HG02884 (cell line): ENCODE measurements at regions not wholly inside any gene's neighbourhood (a gene's known extent, or its start where the extent isn't known, plus 50 kb on each side); places are given as distances from the start of the nearest gene placed in this dataset.

Experiments
- ATAC-seq: cut with Tn5 transposase; IDR thresholded peaks from one replicate; pipeline ENCODE4 v1.9.1; 2021; ENCODE audit warnings: mild to moderate bottlenecking, moderate library complexity; ENCODE audit not compliant: unreplicated experiment

DNA sequence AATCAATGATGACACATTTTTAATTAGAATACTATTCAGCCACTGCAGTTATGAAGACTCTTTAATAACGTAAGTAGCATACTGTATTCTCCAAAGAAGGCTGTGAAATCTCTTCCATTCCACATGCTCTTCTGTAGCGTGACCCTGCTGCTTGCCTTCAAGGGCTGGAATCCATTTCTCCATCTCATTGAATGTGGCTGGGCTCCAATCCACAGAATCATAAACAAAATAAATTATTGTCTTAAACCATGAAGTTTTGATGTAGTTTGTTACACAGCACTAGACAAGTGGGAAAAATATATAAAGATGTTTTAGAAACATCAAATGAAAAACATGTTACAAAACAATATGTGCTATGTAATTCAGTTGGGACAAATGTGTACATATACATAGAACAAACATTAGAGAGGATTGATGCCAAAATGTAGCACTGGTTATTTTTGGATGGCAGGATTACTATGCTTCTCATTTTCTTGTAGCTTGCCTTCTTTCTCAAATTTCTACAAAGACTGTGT lies 410.8 kb upstream of the PODXL start:
- ATAC-seq: no peak

DNA sequence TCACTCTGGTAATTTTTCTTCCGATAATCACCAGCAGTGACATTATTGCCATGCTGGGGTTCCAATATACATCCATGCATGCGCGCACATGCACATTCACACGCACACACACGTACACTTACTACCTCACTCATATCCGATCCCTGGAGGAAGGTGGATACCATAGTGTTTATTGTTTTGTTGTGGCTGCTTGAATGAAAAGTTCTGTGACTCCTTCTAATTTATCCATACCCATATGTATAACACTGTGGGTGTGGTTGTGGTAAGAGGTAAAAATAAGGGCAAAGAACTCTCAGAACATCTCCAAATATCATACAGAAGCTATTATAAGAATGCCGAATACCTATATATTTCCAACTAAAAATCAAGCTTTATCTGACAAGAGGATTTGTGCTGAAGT lies 407.8 kb upstream of the PODXL start:
- ATAC-seq: no peak

DNA sequence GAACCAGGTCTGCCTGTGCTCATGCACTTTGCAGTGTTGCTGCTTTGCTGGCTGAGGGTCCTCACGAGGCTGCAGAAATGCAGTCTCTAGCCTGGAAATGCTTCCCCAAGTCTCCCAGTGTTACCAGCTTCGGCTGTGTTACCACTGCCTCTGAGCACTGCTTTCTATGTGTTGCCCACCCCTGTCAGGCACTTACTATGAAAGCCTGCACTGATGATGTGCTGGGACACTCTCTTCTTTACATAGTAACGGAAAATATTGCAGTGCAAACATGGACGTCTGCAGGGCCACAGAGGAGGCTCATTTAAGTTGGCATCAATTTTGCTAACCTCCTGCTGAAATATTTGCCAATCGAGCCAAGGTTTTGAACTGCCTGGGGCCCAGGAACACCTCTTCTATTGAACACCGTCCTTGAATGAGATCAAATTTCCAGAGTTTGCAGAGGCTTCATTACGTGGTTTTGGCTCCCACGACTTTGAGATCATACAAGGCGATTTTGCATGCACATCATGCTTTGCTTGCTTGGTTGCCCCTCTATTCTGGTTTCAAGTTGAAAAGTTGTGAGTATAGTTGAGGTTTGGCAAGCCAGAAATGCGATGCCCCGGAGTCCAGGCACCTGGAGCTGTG lies 404.7 kb upstream of the PODXL start:
- ATAC-seq: no peak

DNA sequence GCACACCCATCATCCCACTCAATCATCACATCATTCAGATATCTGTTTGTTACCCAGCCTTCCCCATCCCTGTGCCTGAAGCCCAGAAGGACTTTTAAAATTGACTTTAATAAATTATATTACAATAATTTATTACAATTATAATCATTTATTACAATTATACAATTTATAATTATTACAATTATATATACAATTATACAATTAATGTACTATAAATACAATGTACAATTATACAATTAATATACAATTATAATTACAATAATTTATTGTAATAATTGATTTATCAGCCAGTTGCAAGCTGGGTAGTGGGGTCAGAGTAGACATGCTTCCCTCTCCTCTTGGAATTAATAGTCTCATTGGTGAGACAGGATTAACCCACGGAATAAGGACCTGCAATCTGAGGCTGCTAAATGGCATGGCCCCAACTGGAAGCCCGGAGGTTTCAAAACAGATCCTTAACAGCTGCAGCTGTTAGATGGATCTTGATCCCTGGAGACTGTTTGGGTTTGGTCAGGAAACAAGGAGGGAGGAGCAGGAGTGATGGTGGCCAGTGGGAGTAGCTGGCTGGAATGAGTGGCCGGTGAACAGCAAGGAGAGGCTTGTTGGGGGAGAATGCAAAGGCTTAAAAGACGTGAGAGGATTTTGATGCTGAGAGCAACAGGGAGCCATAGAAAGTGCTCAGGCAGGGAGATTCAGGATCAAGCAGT lies 402.8 kb upstream of the PODXL start:
- ATAC-seq: no peak

DNA sequence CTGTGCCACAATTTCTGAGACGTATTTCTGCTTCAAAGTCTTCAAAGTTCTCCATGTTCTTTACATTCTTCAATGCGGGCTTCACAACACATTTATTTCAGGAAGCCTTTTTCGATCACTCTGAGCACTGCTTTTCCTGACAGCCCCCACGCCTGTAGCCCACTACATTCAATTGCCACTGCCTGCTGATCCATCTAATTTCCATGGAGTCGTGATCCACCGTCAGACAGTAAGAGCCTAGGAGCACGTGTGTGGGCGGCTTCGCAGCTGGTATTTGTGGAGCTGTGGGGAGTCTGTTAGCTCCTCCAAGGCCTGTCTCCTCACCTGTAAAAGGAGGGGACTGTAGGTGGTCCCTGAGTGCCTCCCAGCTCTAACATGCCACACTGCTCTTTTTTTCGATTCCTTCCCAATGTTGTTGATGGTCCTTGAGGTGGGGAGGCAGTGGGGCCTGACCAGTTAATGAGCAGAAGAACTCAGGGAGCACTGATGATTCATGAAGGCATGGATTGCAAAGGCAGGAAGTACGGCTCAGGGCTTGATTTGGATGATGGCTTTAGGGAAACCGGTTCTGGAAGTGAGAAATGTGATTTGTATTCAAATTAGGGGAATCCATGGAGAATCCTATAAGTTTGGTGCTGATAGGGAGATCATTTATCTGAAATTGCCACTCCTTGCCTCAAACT lies 401.1 kb upstream of the PODXL start:
- no peak for ATAC-seq

DNA sequence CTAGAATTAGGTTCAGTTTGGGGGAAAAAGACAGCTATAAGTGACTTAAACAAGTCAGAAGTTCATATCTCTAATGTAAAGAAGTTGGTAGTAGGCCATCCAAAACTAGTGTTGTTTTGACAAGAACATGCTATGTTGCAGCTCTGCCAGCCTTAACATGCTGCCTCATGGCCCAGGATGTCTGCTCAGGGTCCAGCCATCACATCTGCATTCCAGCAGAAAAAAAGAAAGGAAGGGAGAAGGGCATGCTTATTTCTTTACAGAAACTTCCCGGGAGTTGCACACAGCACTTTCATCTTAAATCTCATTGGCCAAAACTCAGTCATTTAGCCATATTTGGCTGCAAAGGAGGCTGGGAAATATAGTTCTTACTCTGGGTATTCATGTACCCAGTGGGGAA lies 400.4 kb upstream of the PODXL start:
- no peak for ATAC-seq

DNA sequence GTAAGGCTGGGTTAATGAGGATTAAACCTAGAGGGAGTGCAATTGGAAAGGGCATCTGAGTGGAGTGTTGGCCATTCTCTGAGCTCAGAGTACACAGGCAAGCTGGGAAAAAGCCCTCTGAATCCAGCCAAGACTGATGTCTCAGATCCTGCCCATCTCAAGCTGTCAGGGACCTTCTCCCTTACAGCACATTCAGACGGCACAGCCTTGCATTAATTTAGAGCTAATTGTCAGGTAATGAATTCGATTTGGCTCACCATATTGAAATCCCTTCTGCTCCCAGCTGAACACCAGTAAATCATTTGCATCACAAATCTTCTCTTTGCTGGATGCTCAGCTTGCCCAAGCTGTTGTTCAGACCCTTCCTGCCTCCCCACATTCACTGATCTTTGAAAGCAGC lies 399.3 kb upstream of the PODXL start:
- no peak for ATAC-seq

DNA sequence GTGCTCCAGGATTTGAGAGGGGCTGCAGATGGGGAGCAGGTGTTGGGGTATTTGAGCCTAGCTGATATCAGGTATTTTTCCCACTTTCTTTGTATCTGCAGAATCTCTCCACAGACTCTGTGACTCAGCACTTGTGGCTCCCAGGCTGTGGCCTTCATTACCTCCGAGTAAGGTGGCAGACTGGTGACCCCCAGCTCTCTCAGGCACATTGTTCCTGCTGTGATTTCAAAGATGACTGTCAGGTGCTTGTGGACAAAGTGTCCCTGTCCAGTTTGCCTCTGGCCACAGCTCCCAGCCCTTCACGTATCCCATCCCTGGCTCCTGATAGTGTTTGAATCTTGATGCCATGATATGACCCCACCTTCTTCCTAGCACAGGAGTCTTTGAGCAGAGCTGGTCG lies 396.8 kb upstream of the PODXL start:
- ATAC-seq: no peak

DNA sequence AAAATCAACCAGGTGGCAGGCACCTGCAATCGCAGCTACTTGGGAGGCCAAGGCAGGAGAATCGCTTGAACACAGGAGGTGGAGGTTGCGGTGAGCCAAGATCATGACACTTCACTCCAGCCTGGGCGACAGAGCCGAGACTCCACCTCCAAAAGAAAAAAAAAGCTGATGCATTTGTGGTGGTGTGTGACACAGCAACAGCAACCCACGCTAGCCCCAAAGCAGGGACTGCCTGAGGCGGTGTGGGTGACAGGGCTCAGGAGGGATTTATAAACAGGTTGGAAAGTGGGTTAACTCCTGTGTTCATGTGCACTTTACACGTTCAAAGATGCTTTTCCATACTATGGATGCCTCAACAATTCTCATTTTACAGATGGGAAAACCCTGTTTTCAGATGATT lies 395.9 kb upstream of the PODXL start:
- ATAC-seq: no peak

DNA sequence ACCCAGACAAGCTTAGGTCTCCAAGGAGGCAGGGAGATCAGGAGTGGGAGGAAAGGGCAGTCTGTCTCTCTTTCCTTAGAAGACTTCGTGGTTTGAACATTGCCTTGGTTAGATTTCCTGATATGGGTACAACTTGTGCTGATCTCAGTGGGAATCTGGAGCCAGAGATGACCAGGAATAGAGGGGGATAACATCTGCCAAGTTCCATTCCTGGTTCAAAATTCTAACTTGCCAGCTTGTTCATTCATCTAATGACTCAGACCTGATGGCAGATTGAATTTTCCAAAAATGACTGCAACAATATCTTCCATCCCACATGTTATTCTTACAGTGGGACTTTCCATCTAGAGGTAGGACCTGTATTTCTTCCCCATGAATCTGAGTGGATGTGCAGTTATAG lies 394.3 kb upstream of the PODXL start:
- ATAC-seq: no peak

DNA sequence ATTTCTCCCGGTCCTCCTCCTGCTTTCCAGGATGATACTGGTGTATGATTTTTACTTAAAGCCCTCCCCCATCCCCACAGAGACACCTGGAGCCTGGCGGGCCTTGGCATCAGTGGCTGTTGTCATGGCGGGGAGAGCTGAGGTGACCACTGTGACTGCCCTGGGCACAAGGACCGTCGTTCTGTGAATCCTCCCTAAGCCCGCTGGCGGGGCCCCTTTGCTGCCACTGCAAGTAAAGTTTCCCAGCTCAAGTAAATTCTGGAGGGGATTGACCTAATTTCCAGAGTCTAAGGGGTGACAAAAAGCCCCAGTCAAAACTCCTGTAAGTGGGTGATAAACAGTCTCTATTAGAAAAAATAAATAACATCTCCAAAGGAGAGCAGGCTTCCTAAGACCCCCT lies 393.2 kb upstream of the PODXL start:
- ATAC-seq: no peak

DNA sequence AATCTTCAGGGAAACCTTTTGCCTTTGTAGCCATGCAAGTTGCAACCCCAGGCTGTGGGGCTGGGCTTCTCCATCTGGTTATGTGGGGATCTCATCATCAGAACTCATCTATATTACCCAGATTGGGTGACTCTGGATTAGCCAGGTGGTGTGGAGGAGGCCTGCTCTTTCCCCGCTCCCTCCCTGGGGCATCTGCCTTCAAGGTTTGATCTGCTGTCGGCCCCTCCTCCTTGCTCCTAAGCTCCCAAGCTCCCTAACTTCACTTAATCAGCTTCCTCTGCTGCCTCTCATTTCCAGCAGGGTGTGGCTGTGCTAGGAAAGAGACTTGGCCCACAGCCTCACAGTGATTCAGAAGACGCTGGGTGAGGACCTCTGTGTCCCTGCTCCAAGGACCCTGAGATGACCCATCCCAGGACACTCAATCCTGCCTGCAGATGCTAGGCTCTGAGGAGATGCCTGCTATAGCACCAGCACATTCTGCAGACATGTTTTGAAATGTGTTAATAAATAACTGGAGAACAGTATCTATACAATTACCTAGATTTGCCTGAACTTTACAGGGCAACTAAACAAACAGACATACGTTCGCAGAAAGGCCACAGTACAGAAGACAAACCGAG lies 392.1 kb upstream of the PODXL start:
- no peak for ATAC-seq

DNA sequence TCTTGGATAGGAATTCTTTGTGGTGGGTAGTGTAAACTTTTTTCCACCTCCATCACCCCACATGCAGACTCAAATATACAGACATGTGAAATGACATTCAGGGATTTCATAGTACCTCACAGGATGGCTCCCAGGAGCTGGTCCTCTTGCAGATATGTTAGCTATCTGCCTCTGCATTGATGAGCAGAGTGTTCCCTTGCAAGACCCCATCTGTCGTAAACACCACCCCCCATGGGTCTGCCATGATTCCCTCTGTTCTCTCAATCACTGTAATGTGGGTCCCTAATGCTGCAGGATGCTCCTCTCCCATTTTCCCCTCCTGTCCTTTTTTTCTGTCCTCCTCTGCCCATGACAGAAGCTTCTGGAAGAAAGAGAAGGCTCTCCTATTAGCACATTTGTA lies 391.2 kb upstream of the PODXL start:
- no peak for ATAC-seq

DNA sequence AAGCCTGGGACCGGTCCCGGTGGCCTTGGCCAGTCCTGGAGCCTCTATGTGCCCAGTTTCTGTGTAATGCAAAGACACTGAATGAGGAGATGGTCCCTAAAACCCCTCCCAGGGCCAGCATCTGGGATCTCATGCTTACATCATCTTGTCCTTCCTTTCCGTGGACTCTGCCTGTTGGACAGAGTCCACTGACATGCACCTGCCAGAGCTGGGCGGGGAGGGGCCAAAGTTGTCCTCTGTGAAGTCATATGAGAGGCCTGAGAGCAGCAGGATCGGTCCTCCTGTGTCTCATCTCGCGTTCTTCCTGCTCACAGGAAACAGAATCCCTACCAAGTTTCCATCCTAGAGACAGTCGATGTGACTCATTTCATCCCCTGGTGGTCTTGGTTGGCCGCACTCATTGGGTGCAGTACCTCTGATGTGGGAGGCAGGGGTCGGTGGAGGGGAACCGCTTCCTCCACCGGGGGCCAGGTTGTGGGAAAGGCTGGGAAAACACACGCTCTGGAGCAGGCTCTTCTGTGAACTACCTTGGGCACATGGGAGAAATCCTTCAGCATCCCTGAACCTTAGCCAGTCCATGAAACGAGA lies 389.6 kb upstream of the PODXL start:
- no peak for ATAC-seq

DNA sequence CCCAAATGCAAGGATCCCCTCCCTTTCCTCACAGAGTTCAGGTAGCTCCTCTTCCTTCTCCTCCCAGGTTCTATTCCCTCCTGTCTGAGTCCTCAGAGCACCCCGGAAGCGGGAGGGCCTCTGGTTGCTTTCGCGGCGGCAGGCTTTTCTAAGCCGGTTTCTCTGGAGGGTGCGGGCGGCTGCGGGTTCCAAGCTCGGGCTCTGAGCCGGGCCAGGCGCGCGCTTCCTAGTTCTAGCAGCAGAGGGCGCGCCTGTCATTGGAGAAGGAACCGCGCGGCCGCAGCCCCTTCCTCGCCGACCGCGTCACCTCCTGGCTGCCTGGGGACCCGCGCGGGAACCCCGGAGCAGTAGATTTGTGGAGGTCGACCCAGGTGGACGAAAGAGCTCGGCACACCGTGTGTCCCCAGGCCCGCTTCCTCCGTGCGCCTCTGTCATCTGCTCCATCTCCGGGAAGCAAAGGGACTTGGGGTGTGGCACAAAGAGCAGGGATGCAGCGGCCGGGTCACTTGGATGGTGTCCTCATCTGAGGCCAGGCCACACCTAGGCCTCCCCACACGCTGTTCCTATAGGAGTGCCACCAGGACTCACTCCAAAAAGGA lies 389.0 kb upstream of the PODXL start:
- ATAC-seq: no peak

DNA sequence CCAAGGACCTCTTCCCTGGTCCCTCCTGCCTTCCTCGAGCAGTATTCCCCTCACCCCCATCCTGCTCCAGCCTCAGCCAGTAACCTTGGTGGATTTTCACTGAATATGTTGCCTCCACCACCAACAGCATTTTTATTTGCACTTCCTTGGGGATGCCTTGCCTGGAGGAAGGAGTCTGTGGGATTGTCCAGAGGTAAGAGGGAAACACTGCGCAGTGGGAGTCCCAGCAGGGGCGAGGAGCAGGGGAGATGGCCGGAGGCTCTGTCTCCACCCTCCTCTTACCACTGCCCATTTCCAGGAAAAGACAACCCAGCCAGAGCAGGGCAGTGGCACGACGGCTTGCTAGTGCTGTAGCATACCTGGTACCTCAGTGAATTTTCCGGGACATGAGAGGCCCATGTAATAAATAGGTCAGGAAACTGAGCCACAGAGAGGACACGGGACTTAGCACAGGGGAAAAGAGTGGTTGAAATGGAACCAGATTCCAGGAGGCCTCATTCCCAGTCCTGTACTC lies 388.2 kb upstream of the PODXL start:
- no peak for ATAC-seq

DNA sequence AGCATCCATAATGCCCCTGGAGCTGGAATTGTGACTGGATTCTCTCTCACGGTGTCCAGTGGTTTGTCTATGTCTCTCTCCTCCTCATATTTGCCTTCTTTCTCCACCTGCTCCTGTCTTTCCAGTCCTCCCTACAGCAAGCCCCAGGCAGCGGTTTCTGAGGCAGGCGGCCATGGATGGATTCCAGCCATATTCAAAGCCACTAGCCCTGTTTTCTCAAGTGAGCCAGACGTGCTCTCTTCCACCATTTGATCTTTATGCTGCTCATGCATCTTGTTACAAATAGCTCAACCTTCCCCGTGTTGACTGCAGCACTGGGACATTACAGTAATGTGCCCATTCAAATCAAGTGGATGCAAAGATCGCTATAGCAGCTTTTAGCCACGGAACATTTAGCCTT lies 387.2 kb upstream of the PODXL start:
- no peak for ATAC-seq

DNA sequence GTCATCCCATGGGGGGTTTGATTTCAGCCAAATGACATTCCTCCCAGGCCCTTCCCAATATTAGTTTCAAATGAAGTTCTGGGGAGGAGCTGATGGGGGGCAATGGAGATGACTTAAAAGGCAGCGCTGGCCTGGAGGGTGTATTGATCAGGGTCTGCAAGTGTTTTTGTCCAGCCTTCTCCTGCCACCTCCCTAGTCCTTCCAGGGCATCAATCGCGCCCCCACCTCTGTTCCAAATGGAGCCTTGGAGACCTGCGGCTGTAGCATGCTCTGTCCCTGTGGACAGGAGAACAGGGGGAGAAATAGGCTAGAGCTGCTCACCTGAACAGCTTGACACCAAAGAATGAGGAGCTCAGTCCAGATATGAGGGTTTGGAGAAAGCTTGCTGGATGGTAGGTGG lies 386.8 kb upstream of the PODXL start:
- no peak for ATAC-seq

DNA sequence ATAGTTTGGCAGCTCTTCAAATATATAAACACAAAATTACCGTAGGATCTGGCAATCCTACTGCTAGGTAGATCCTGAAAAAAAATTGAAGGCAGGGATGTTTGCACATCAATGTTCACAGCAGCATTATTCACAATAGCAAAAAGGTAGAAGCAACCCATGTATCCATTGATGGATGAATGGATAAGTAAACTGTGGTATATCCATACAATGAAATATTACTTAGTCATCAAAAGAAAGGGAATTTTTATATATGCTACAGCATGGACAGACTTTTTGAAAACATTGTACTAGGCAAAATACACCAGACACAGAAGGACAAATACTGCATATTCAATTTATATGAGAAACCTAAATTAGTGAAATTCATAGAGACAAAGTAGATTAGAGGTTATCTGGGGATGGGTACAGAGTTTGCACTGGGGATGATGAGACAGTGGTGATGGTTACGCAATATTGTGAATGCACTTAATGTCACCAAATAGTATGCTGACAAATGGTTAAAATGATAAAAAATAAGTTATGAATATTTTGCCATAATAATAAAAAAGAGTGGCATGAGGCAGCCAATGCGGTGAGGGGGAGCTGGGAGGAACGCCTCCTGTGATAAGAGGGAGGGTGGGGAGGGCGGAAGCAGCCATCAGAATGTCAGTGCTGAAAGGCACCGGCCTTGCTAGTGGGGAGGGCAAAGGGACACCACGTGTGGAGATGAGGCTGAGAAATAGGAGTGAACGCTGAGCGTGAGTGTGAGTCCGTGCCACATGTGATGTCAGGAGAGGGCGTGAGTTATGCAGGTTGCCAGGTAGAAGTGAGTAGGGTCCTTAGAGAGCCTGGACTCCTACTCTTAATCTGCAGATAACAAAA lies 386.1 kb upstream of the PODXL start:
- ATAC-seq: no peak

DNA sequence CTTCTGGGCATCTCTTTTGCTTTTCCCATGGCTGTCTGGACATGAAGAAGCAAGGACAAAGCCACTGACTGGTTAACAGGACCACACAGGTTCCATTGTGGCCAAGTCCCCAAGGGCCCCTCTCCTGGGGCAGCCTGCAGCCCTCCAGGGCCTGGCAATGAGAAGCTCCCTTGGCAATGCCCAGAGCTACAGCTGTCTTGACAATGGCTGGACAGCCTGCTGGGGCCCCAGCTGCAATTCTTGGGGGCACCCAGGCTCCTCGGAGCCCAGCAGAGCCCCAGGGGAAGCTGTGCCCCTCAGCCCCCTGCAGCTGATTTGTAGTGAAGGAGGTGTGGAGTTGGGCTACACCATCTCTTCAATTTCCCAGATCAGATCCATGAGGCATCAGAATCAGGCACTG lies 384.9 kb upstream of the PODXL start:
- ATAC-seq: no peak
